ENCODE measurements at regions not wholly inside any gene's neighbourhood (a gene's known extent, or its start where the extent isn't known, plus 50 kb on each side); places are given as distances from the start of the nearest gene placed in this dataset.

DNA sequence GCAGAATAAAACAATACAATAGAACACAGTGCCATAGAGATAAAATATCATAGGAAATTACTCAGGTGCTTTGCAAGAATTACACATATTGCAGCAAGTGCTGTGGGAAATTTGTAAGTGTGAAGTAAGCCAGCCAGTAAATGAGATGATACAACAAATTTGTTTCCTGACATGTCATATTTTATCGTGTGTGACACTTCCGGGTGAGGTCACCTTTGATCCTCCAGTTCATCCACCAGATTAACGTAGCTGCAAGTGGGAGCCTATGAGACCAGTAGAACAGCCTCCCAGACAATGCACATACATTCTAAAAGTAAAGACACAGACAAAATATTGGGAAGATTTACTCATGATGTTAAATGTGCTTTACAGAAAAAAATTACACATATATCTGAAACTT lies 72.2 kb downstream of the PRDM9 start:
- no peak for DNase-seq (ENCODE audit: low read depth in 2 of 2)

DNA sequence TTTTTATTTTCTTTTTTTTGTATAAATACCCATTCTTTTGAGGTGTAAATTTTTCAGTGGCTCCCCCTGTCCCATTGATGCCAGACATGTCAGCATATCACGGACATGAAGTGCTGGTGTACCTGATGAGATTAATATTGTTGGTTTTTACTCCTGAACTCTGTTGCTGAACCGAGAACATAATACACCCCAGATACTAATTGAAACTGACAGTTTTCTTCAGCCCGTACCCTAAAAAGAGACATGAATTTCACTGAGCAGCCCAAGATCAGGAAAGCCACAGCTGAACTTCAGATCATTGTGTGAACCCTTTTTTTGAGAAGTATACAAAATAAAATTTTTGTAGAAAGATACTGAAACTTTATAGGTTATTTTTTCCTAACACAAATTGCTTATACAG lies 75.7 kb downstream of the PRDM9 start:
- no peak for DNase-seq (ENCODE audit: low read depth in 2 of 2)

DNA sequence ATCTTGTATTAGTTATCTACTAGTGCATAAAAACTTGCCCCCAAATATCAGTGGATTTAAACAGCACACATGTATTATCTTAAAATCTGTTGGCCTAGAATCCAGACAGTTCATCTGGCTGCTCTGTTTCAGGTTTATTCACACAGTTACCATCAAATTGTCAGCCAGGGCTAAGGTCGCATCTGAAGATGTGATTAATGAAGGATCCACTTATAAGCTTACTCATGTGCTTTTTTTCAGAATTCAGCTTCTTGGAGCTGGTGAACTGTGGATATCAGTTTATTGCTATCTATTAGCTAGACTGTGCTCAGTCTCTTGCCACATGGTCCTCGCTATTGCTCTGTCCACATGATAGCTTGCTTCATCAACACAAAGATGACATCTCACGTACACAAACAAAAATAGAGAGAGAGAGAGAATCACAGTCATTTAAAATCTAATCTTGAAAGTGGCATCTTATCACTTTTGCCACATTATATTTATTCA lies 81.5 kb downstream of the PRDM9 start:
- DNase-seq (ENCODE audit: low read depth in 2 of 2), result no peak

DNA sequence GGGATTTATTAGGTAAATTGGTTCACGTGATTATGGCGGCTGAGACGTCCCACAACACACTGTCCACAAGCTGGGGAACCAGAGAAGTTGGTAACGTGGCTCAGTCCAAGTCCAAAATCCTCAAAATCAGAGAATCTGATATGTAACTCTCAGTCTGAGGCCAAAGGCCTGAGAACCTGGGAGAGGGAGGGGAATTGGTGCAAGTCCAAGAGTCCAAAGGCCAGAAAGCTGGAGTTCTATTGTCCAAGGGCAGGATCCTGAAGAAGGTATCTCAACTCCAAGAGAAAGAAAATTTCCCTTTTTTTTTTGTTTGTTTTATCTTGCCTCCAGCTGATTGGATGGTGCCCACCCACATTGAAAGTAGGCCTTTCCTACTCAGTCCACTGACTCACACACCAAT lies 83.8 kb downstream of the PRDM9 start:
- DNase-seq (ENCODE audit: low read depth in 2 of 2), result no peak

DNA sequence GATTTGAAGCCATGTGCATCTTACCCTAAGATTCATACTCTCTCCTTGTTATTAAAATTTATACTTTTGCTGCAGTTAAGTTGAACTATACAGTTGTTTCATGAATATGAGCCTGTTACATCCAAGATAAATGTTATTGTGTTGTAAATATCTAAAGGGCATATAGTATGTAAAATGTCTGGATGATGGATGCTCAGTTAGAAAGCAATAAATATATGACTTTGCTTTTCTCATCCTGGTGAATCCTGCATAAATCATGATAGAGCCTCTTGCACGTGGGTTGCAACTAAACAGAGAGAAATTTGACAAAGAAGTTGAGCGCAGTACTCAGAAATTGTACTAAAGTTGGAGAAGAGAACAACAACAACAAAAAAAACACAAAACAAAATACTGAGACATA lies 99.5 kb downstream of the PRDM9 start:
- no peak for DNase-seq (ENCODE audit: low read depth in 2 of 2)

DNA sequence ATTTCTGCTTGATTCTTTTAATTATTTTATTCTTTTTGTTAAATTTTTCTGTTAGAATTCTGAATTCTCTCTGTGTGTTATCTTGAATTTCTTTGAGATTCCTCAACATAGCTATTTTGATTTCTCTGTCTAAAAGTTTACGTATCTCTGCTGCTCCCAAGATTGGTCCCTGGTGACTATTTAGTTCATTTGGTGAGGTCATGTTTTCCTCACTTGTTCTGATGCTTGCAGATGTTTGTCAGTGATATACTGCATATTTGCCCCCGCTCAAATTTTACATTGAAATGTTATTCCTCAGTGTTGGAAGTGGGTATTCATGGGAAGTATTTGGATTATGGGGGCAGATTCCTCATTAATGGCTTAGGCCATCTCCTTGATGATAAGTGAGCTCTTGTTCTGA lies 105.3 kb downstream of the PRDM9 start:
- DNase-seq (ENCODE audit: low read depth in 2 of 2), result no peak

DNA sequence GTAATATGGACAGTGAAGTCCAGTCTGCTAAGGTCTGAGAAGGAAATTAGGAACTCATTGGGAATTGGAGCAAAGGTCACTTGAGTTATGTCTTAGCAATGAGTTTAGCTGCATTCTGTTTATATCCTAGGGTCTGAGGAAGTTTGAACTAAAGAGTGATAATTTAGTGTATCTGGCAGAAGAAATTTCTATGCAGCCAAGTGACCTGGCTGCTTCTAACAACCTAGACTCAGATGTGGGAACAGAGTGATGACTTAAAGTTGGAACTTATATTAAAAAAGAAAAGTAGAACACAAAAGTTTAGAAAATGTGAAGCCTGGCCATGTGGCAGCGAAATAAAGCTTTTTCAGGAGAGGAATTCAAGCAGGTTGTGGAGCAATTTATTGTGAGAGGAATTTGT lies 106.2 kb downstream of the PRDM9 start:
- DNase-seq (ENCODE audit: low read depth in 2 of 2), result no peak

DNA sequence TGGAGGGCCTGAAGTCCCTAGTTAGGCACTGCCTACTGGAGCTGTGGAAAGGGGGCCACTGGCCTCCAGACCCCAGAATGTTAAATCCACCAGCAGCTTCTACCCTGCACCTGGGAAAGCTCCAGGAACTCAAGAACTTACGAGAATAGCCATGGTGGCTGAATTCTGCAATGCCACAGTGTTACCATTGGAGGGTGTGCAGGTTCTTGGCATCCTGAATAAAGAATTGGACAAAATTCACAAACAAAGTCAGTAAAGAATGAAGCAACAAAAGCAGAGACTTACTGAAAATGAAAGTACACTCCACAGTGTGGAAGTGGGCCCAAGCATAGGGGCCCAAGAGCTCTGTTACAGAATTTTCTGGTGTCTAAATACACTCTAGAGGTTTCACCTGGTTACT lies 107.0 kb downstream of the PRDM9 start:
- DNase-seq (ENCODE audit: low read depth in 2 of 2), result no peak

DNA sequence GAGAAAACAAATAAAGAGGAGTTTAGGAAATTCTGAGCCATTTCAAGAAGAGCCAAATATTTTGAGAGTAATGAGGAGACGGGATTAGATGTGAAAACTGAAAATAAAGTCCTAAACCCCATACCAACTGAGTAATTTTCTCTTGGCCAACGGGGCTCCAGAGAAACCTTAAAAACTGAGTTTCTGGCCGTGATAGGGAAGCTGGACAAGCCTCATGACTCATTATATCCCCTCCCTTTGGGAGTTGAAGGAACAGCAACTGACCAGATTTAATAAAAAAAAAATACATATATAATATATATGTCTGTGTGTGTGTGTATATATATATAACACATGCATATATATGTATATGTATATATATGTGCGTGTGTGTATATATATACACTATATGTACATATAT lies 119.6 kb downstream of the PRDM9 start:
- DNase-seq (ENCODE audit: low read depth in 2 of 2), result no peak

DNA sequence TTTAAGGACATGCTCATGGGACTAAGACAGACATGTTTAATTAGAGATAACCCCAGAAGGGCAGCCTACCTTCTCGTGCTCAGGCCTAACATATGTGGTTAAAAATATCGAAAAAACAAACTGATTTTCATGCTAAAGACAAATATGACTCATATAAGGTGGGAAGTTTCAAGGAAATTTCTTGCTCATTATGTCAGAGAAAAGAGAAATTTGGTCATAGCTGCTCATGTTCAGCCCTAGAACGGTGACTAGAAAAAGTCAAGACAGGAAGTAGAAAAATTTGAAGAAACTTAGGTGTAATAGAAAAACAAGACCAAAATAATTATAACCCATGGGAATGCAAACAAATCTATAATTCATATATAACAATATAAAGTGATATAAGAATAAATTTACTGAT lies 120.6 kb downstream of the PRDM9 start:
- no peak for DNase-seq (ENCODE audit: low read depth in 2 of 2)

DNA sequence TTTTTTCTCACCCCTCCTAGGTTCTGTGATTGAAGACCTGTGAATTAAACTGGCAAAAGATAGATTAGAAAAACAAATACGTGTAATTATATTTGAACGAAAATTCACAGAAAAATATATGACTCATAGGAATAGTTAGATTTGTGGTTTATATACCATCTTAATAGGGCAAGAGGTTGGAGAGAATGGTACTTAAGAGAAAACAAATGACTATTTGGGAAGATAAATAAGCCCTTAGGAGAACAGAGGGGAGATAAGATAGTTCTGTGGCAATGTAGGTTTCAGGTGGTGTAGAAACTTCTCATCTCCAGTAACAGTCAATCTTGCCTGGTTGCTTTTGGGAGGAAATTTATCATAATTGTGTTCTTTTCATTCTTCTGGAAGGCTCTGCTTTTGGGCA lies 122.0 kb downstream of the PRDM9 start:
- no peak for DNase-seq (ENCODE audit: low read depth in 2 of 2)

DNA sequence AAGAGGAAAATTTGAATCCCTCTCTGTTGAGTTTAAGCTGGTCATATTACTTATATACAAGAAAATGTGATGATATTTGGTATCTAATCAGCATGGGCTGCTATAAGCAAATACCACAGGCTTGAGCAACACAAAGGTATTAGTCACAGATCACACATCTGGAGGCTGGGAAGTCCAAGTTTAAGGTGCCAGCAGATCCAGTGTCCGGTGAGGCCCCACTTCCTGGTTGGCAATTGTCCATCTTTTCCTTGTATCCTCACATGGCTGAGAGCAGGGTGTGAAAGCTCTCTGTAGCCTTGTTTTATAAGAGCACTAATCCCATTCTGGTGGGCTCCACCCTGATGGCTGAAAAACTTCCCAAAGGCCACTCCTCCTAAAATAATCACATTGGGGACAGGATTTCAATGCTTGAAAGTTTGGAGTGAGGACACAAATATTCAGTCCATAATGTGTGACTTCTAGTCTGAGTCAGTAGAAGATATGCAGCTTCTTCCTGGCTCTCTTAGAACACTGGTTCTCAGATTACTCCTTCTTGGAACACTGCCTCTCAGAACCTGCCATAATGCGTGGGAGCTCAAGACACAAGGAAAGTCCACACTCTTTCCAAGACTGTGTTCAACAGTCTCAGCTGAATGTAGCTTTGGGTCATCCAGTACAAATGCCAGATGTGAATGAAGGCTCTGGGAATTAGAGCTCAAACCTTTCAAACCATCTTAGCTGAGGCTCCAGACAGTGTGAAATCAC lies 124.1 kb downstream of the PRDM9 start:
- DNase-seq (ENCODE audit: low read depth in 2 of 2), result no peak

DNA sequence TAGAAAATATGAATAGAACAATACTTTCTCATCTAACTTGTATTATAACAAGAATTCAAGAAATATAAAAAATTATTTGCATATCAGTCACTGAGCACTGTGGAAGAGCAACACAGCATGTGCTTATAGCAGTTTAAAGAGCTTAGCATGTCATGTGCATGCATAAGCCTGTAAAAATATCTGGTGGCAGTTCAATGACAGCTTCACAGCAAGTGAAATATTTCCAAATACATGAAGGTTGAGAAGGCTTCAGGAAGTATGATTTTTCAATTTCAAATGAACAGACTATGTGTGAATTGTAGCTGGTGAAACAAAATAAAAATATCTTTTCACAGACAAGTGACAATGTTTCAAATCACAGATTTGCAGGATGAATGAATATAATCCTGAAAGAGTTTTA lies 128.5 kb downstream of the PRDM9 start:
- no peak for DNase-seq (ENCODE audit: low read depth in 2 of 2)

DNA sequence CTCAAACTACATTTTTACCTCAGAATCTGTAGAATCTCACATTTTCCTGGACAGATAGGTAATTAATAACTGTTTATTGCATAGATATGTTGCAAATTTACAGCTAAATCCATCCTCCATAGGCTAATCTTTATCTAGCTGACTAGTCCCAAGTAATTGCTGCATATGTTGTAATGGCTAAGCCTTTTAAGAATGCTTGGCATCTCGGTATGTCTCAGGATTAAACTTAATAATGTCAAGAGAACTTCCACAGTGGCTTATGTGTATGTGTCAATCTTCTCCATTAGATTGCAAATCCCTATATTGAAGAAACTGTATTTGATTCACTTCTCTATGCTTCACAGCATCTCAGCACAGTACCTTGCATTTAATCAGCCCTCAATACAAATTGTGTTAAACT lies 131.9 kb downstream of the PRDM9 start:
- no peak for DNase-seq (ENCODE audit: low read depth in 2 of 2)

DNA sequence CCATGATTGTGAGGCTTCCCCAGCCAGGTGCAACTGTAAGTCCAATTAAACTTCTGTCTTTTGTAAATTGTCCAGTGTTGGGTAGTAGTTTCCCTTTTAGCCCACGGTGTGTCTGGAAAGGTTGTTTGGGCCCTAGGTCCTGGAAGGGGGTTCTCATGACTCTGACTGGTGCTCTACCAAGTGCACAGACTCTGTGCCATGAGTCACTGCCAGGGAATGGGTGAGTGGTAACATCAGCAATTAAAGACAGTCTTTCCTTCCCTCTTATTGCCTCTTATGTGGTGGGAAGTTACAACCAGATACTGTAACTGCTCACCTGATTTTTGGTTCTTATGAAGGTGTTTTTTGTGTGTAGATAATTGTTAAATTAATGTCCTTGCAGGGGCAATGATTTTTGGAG lies 141.2 kb downstream of the PRDM9 start:
- DNase-seq (ENCODE audit: low read depth in 2 of 2), result no peak

DNA sequence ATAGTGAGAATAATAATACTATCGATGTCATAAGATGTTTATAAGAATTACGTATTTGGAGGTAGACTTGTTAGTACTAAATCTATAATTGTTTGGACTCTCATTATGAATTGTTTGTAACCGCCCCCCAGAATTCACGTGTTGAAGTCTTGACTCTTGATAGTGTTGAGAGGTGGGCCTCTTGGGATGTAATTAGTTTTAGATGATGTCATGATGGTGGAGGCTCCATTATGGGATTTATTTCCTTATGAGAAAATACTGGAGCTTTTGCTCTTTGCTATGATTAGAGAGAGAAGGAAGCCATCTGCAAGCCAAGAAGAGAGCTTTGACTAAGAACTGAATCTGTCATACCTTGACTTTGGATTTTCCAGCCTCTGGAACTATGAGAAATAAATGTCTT lies 142.2 kb downstream of the PRDM9 start:
- no peak for DNase-seq (ENCODE audit: low read depth in 2 of 2)

DNA sequence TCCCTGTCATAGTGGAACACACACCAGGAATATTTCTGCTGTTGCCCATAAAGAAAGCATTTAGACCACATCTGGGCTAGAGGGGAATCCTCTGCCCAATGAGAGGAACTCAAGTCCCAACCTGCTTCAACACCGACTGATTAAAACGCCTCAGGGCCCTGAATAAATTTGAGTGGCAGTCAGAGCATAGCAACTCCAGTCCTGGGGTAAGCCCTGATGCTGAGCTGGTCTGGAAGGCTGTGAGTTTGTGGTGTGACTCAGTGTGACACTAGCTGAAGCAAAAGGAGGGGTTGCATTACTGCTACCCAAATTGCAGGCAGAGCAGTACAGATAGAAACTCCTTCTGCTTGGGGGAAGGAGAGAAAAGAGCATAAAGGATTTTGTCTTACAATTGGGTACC lies 148.3 kb downstream of the PRDM9 start:
- DNase-seq (ENCODE audit: low read depth in 2 of 2), result no peak

DNA sequence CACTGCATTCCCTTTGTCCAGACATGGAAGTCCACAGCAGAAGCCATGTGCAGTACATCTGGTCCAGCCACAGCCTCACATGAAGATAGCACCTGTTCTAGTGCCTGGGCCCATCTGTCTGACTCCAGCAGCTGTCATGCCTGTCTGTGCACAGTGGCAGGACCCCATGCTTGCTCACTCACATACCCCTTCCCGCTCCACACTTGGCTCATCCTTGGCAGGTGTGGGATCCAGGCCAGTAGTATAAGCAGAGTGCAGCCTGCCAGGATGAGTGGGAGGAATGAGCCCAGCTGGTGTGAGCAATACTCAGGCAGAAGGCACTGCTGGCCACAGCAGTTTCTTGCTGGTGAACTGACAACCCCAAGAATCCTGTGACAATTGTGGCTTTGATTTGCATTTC lies 168.0 kb downstream of the PRDM9 start:
- DNase-seq (ENCODE audit: low read depth in 2 of 2), result no peak

DNA sequence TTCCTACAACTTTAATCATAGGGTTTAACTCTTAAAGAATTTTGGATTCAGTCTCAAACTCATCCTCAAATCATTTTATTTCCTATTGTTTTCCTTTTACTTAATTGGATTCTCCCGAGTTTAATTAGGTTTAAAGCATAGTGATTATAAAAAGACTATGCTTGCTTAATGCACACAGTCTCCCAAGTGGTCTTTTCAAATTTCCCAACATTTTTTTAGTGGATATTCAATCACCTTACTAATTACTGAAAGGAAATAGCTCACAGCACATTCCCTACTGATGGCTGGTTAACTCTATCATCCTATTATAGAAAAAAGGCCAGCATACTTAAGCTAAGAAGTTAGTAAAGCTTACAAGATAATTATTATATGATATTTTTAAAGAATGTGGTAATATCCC lies 170.6 kb downstream of the PRDM9 start:
- no peak for DNase-seq (ENCODE audit: low read depth in 2 of 2)

DNA sequence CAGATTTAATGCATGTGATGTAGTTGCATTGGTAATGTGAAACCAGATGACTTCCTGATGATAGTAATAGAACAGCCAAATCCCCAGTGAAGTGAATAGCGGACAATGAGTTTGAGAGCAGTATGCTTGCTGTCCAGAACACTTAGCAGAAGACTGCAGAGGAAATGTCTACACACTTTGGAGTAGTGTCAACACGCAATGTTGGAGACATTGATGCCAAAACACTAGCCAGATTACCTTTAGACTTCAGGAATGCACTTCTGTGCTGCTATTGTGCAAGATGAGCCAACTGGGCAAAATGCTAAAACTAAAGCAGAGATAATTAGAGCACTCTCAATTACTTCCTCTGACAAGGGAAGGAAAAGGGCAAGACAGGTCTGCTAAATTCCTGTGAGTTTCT lies 176.7 kb downstream of the PRDM9 start:
- no peak for DNase-seq (ENCODE audit: low read depth in 2 of 2)

DNA sequence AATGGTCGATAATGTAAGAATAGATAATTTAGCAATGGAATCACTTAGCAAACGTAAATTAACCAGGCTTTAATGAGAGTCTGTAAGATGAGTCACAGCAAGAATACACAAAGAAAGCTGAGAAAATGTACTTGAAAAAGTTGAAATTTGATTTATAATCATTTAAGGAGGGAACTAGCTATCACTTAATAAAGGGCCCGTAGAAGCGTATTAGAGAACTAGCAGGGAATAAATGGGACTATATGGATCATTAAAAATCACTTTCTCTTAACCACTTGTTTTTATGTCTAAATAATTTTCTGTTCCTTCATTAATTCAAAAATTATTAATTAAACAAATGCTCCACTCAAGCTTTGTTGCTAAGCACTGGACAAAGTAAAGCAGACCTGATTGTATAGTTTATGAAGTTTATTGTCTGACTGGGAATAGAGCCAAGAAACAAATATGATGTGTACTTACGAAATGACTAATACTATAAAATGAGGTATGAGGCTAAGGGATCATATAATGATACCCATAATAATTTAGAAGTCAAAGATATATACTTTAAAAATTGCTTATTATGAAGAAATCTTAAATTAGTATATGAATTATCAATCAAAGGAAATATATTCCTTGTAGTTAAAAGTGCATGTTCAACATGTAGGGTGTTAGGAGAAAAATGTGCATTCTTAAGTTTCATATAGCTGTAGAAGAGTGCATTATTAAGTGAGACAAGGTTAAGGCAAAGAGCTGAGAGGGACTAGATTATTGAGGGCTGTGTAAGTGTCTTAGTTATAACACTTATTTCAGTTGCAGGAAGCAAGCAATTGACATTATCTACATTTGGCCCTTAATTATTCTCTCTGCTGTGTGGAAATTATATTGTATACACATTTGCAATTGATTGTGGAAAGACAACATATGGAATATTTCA lies 196.8 kb downstream of the PRDM9 start:
- no peak for DNase-seq (ENCODE audit: low read depth in 2 of 2)

DNA sequence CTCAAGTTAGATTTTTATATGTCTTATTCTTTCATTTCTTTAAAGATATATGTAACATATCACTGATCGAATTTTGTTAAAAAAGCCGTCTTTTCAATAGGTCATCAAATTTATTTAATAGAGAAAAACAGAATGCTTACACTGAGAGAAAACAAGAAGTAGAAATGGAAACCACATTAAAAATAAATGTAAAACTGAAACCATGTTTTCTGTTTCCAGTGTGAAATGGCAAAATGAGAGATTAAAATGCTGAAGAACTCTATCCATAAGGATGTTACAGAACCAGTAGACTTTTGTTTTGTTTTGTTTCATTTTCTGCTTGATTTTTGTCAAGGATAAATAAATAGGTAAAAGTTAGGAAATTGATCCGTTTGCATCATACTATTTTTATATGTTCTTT lies 210.1 kb downstream of the PRDM9 start:
- DNase-seq (ENCODE audit: low read depth in 2 of 2), result no peak

DNA sequence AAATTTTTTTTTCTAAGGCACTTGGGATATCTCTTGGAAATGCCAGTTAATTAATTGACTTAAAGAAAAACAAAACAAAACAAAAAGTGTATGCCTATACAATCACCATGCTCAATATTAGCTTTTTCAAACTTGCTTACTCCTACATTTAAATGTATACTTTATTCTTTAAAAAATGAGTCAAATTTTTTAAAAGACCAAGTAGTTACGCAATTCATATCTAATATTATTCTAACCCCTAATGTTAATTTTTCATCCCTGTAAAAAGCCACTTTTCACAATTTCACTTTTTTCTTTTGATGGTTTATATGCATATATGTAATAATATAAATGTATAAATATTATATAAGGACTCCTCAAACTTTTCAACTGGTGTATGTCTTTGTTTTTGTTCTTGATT lies 211.2 kb downstream of the PRDM9 start:
- no peak for DNase-seq (ENCODE audit: low read depth in 2 of 2)
